ENCODE measurements at regions not wholly inside any gene's neighbourhood (a gene's known extent, or its start where the extent isn't known, plus 50 kb on each side); places are given as distances from the start of the nearest gene placed in this dataset.
A peak's percentile ranks its signal among the peaks of the same experiment; 100 is the strongest.

DNA sequence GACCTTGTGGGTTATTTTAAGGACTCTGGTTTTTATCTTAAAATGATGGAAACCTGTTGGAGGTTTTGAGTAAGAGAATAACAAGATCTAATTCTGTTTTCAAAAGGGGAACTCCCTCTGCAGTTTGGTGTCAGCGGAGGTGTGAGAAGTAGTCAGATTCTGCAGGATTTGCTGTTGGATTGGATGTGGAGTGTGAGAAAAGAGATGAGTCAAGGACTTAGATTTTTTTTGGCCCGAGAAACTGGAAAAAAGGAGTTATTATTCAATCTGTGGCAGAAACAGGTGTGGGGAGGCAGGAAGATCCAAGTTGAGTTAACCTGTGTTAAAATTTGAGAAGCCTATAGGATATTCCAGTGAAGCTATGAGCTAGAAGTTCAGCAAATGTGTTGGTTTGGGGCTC, 337.2 kb upstream of the FANCL start:
- Mint-ChIP-seq H3K4me3 (no peak overlapping the region), H3K36me3 (no peaks in the 10 kb centered on the region)
- no peak for DNase-seq

GRCh38 chr2:58574873-58575272, 333.7 kb upstream of the FANCL start:
- H3K27me3 ChIP-seq (ENCODE audit: control insufficient read depth, insufficient read depth, low read length), result no peaks in the 10 kb centered on the region

More for the DNA sequence above, 337.2 kb upstream of the FANCL start:
- H3K27ac ChIP-seq (ENCODE audit: insufficient read depth, low read length, poor library complexity, severe bottlenecking), result no peak overlapping the region
- no peaks in the 10 kb centered on the region for H3K4me1 Mint-ChIP-seq
- H3K9me3 Mint-ChIP-seq, result peaks cover 0 to 4% (median 0%) of the 10 kb centered on the region in 7 donors
- H3K4me1 ChIP-seq (ENCODE audit: control insufficient read depth, insufficient read depth, low read length, poor library complexity, severe bottlenecking), result no peaks in the 10 kb centered on the region
- H3K9me3 ChIP-seq (ENCODE audit: control insufficient read depth in 2 of 2, low read length in 2 of 2), result no peaks in the 10 kb centered on the region
- no peak overlapping the region for H3K27ac Mint-ChIP-seq
- H3K4me3 ChIP-seq (ENCODE audit: low read depth, low read length), result no peak overlapping the region
- no peaks in the 10 kb centered on the region for H3K36me3 ChIP-seq (ENCODE audit: control insufficient read depth, insufficient read depth, low read length)
- H3K27me3 ChIP-seq (ENCODE audit: control insufficient read depth, insufficient read depth, low read length), result no peaks in the 10 kb centered on the region
- ATAC-seq (ENCODE audit: low read depth in 2 of 2), result no peak
- H3K27me3 Mint-ChIP-seq, result peaks cover 5% of the 10 kb centered on the region

GRCh38 chr2:58572731-58573130, 331.6 kb upstream of the FANCL start:
- Histone ChIP-seq H3K27me3 (ENCODE audit: control insufficient read depth, insufficient read depth, low read length) (no peaks in the 10 kb centered on the region), H3K4me3 (ENCODE audit: low read depth, low read length) (no peak overlapping the region), H3K4me1 (ENCODE audit: control insufficient read depth, insufficient read depth, low read length, poor library complexity, severe bottlenecking) (no peaks in the 10 kb centered on the region), H3K36me3 (ENCODE audit: control insufficient read depth, insufficient read depth, low read length) (no peaks in the 10 kb centered on the region), H3K27ac (ENCODE audit: insufficient read depth, low read length, poor library complexity, severe bottlenecking) (no peak overlapping the region), H3K9me3 (ENCODE audit: control insufficient read depth in 2 of 2, low read length in 2 of 2) (no peaks in the 10 kb centered on the region)
- H3K27ac Mint-ChIP-seq, result peak overlapping the region in 1 of 3 donors; percentile 10
- H3K9me3 Mint-ChIP-seq, result peaks cover 0 to 2% (median 0%) of the 10 kb centered on the region in 7 donors
- H3K36me3 Mint-ChIP-seq, result no peaks in the 10 kb centered on the region
- no peak overlapping the region for H3K4me3 Mint-ChIP-seq
- ATAC-seq (ENCODE audit: low read depth in 2 of 2), result no peak
- no peaks in the 10 kb centered on the region for H3K4me1 Mint-ChIP-seq
- H3K27me3 Mint-ChIP-seq, result peaks cover 2% of the 10 kb centered on the region
- DNase-seq, result no peak

More at GRCh38 chr2:58574873-58575272, 333.7 kb upstream of the FANCL start:
- peaks cover 0 to 2% (median 0%) of the 10 kb centered on the region in 7 donors for H3K9me3 Mint-ChIP-seq
- DNase-seq (no peak), ATAC-seq (ENCODE audit: low read depth in 2 of 2) (no peak)
- Histone ChIP-seq H3K4me3 (ENCODE audit: low read depth, low read length) (no peak overlapping the region), H3K9me3 (ENCODE audit: control insufficient read depth in 2 of 2, low read length in 2 of 2) (no peaks in the 10 kb centered on the region), H3K27ac (ENCODE audit: insufficient read depth, low read length, poor library complexity, severe bottlenecking) (no peak overlapping the region), H3K4me1 (ENCODE audit: control insufficient read depth, insufficient read depth, low read length, poor library complexity, severe bottlenecking) (no peaks in the 10 kb centered on the region), H3K36me3 (ENCODE audit: control insufficient read depth, insufficient read depth, low read length) (no peaks in the 10 kb centered on the region)
- peaks cover 5% of the 10 kb centered on the region for H3K27me3 Mint-ChIP-seq
- no peak overlapping the region for H3K27ac Mint-ChIP-seq
- no peaks in the 10 kb centered on the region for H3K36me3 Mint-ChIP-seq
- no peaks in the 10 kb centered on the region for H3K4me1 Mint-ChIP-seq
- H3K4me3 Mint-ChIP-seq, result no peak overlapping the region

GRCh38 chr2:58571181-58571852, 330.2 kb upstream of the FANCL start:
- Mint-ChIP-seq H3K4me1 (no peaks in the 10 kb centered on the region), H3K27ac (no peak overlapping the region), H3K27me3 (no peaks in the 10 kb centered on the region), H3K36me3 (no peaks in the 10 kb centered on the region), H3K9me3 (peaks cover 0 to 2% (median 0%) of the 10 kb centered on the region in 7 donors), H3K4me3 (no peak overlapping the region)
- no peaks in the 10 kb centered on the region for H3K4me1 ChIP-seq (ENCODE audit: control insufficient read depth, insufficient read depth, low read length, poor library complexity, severe bottlenecking)
- H3K9me3 ChIP-seq (ENCODE audit: control insufficient read depth in 2 of 2, low read length in 2 of 2), result no peaks in the 10 kb centered on the region
- DNase-seq (peak in 1 of 3 donors; percentile 12), ATAC-seq (ENCODE audit: low read depth in 2 of 2) (no peak)
- H3K4me3 ChIP-seq (ENCODE audit: low read depth, low read length), result no peak overlapping the region
- no peaks in the 10 kb centered on the region for H3K27me3 ChIP-seq (ENCODE audit: control insufficient read depth, insufficient read depth, low read length)
- H3K36me3 ChIP-seq (ENCODE audit: control insufficient read depth, insufficient read depth, low read length), result no peaks in the 10 kb centered on the region
- no peak overlapping the region for H3K27ac ChIP-seq (ENCODE audit: insufficient read depth, low read length, poor library complexity, severe bottlenecking)

- peak in 1 of 3 donors; percentile 6 for DNase-seq
Observed at GRCh38 chr2:58569475-58570185, 328.5 kb upstream of the FANCL start.

DNA sequence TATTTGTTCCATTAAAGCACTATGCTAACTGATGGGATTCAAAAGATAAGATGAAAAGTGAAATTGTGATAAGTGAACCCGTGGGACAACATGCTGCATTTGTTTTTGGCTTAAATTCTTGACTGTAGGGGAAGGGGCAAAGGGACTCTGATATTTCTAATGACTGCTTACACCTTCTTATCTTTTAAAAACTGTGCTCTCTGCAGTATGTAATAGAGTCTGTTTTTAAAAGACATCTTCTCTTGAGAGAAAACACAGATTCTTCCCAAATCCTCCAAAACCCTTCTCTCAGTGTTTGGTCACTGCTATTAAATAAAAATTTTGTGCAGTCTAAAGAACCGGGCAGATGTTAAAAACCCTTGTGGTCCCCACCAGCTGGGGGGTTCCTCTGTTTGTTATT, 327.8 kb upstream of the FANCL start:
- H3K9me3 Mint-ChIP-seq, result peaks cover 0 to 2% (median 0%) of the 10 kb centered on the region in 7 donors
- no peak for ATAC-seq (ENCODE audit: low read depth in 2 of 2)

More at GRCh38 chr2:58569475-58570185, 328.5 kb upstream of the FANCL start:
- Histone ChIP-seq H3K4me1 (ENCODE audit: control insufficient read depth, insufficient read depth, low read length, poor library complexity, severe bottlenecking) (no peaks in the 10 kb centered on the region), H3K36me3 (ENCODE audit: control insufficient read depth, insufficient read depth, low read length) (no peaks in the 10 kb centered on the region), H3K4me3 (ENCODE audit: low read depth, low read length) (no peak overlapping the region), H3K27ac (ENCODE audit: insufficient read depth, low read length, poor library complexity, severe bottlenecking) (no peak overlapping the region), H3K27me3 (ENCODE audit: control insufficient read depth, insufficient read depth, low read length) (no peaks in the 10 kb centered on the region), H3K9me3 (ENCODE audit: control insufficient read depth in 2 of 2, low read length in 2 of 2) (no peaks in the 10 kb centered on the region)
- ATAC-seq (ENCODE audit: low read depth in 2 of 2), result no peak
- H3K4me3 Mint-ChIP-seq, result no peak overlapping the region
- H3K27ac Mint-ChIP-seq, result no peak overlapping the region
- H3K4me1 Mint-ChIP-seq, result no peaks in the 10 kb centered on the region
- H3K36me3 Mint-ChIP-seq, result no peaks in the 10 kb centered on the region
- peaks cover 0 to 2% (median 0%) of the 10 kb centered on the region in 7 donors for H3K9me3 Mint-ChIP-seq
- H3K27me3 Mint-ChIP-seq, result no peaks in the 10 kb centered on the region

GRCh38 chr2:58562276-58562675, 321.2 kb upstream of the FANCL start:
- no peak overlapping the region for H3K27ac ChIP-seq (ENCODE audit: insufficient read depth, low read length, poor library complexity, severe bottlenecking)
- no peaks in the 10 kb centered on the region for H3K4me1 Mint-ChIP-seq
- no peaks in the 10 kb centered on the region for H3K9me3 ChIP-seq (ENCODE audit: control insufficient read depth in 2 of 2, low read length in 2 of 2)
- DNase-seq (no peak), ATAC-seq (ENCODE audit: low read depth in 2 of 2) (no peak)
- no peaks in the 10 kb centered on the region for H3K27me3 ChIP-seq (ENCODE audit: control insufficient read depth, insufficient read depth, low read length)
- H3K27me3 Mint-ChIP-seq, result no peaks in the 10 kb centered on the region
- no peak overlapping the region for H3K4me3 Mint-ChIP-seq
- no peaks in the 10 kb centered on the region for H3K4me1 ChIP-seq (ENCODE audit: control insufficient read depth, insufficient read depth, low read length, poor library complexity, severe bottlenecking)
- H3K36me3 ChIP-seq (ENCODE audit: control insufficient read depth, insufficient read depth, low read length), result no peaks in the 10 kb centered on the region
- no peak overlapping the region for H3K4me3 ChIP-seq (ENCODE audit: low read depth, low read length)
- no peak overlapping the region for H3K27ac Mint-ChIP-seq
- no peaks in the 10 kb centered on the region for H3K36me3 Mint-ChIP-seq
- no peaks in the 10 kb centered on the region for H3K9me3 Mint-ChIP-seq

More for the DNA sequence above, 327.8 kb upstream of the FANCL start:
- DNase-seq, result no peak
- no peaks in the 10 kb centered on the region for H3K9me3 ChIP-seq (ENCODE audit: control insufficient read depth in 2 of 2, low read length in 2 of 2)
- H3K4me3 ChIP-seq (ENCODE audit: low read depth, low read length), result no peak overlapping the region
- Mint-ChIP-seq H3K27ac (no peak overlapping the region), H3K4me3 (no peak overlapping the region), H3K36me3 (no peaks in the 10 kb centered on the region), H3K4me1 (no peaks in the 10 kb centered on the region), H3K27me3 (no peaks in the 10 kb centered on the region)
- no peaks in the 10 kb centered on the region for H3K27me3 ChIP-seq (ENCODE audit: control insufficient read depth, insufficient read depth, low read length)
- no peaks in the 10 kb centered on the region for H3K36me3 ChIP-seq (ENCODE audit: control insufficient read depth, insufficient read depth, low read length)
- no peak overlapping the region for H3K27ac ChIP-seq (ENCODE audit: insufficient read depth, low read length, poor library complexity, severe bottlenecking)
- no peaks in the 10 kb centered on the region for H3K4me1 ChIP-seq (ENCODE audit: control insufficient read depth, insufficient read depth, low read length, poor library complexity, severe bottlenecking)

DNA sequence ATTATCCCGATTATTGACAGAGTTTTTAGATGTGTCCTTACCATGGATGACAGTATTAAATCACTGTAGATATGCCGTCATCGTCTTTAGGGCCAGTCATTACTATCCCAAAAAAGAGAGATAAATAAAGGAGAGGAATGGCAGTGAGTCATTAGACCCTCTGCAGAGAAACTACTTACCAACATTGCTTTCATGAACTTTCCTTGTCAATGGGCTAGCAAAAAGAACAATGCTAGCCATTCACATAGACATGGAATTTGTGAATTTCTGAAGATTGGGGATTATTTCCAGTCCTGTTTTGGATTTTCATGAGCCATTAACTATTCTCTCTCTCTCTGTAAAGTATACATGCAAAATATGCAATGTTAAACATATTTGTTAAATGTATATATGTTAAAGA, 319.4 kb upstream of the FANCL start:
- H3K4me1 Mint-ChIP-seq, result no peaks in the 10 kb centered on the region

More for the DNA sequence above, 319.4 kb upstream of the FANCL start:
- H3K4me3 Mint-ChIP-seq, result no peak overlapping the region
- H3K27ac Mint-ChIP-seq, result no peak overlapping the region
- Histone ChIP-seq H3K4me1 (ENCODE audit: control insufficient read depth, insufficient read depth, low read length, poor library complexity, severe bottlenecking) (no peaks in the 10 kb centered on the region), H3K27me3 (ENCODE audit: control insufficient read depth, insufficient read depth, low read length) (no peaks in the 10 kb centered on the region), H3K4me3 (ENCODE audit: low read depth, low read length) (no peak overlapping the region), H3K36me3 (ENCODE audit: control insufficient read depth, insufficient read depth, low read length) (no peaks in the 10 kb centered on the region), H3K27ac (ENCODE audit: insufficient read depth, low read length, poor library complexity, severe bottlenecking) (no peak overlapping the region), H3K9me3 (ENCODE audit: control insufficient read depth in 2 of 2, low read length in 2 of 2) (no peaks in the 10 kb centered on the region)
- no peaks in the 10 kb centered on the region for H3K36me3 Mint-ChIP-seq
- no peak for ATAC-seq (ENCODE audit: low read depth in 2 of 2)
- no peaks in the 10 kb centered on the region for H3K27me3 Mint-ChIP-seq
- no peak for DNase-seq
- H3K9me3 Mint-ChIP-seq, result no peaks in the 10 kb centered on the region

Data from CD4-positive, CD25-positive, alpha-beta regulatory T cell (primary cell).